Body of pancreas (tissue), 4 donors: ENCODE measurements at regions not wholly inside any gene's neighbourhood (a gene's known extent, or its start where the extent isn't known, plus 50 kb on each side); places are given as distances from the start of the nearest gene placed in this dataset.

Source experiments
- CTCF ChIP-seq, 7 experiments: fragments of 450-650 bp in 4 of 7; fragments of 200-600 bp in 3 of 7; sonication (generic) in 3 of 7; IDR thresholded peaks; one replicate each; pipeline ENCODE4 v1.5.1; 2016 to 2019; ENCODE audit warnings: antibody characterized with exemption in 7 of 7
- POLR2A ChIP-seq, 3 donors: fragments of 450-650 bp; IDR thresholded peaks; one replicate each; pipeline ENCODE4 v1.6.1; 2016; ENCODE audit warnings: antibody characterized with exemption in 3 of 3, mild to moderate bottlenecking in 2 of 3

- TF ChIP-seq CTCF (IDR thresholded peaks at IDR 0.05) (no peak), POLR2A (IDR thresholded peaks at IDR 0.05) (no peak)
Measured at GRCh38 chr2:16890081-16890480, 224.4 kb upstream of the CYRIA start.
